ENCODE measurements at regions not wholly inside any gene's neighbourhood (a gene's known extent, or its start where the extent isn't known, plus 50 kb on each side); places are given as distances from the start of the nearest gene placed in this dataset.

DNA sequence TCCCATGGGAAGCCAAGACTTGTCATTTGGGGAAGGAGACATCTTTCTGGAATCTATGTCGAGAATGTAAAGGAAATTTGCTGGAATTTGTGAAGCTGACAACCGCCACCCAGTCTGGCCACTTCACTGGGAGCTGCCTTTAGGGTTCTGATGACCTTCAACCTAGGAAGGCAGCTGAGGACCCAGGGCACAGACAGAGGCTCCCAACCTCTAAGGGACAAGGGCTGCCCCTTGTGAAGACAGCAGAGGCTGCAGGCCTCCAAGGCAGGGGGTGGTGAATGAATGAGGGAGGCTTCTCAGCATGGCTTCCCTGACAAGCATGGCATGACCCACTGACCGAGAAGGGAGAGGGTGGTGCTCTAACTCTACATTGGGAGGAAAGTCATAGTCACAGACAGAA is 128.9 kb upstream of the ASB18 start:
- H3K27me3 ChIP-seq (ENCODE audit: low read length): no peaks in the 10 kb centered on the region
- no peaks in the 10 kb centered on the region for H3K9me3 ChIP-seq (ENCODE audit: insufficient read depth, low read length)
- H3K9ac ChIP-seq (ENCODE audit: low read length): no peak overlapping the region
- no peaks in the 10 kb centered on the region for H3K79me2 ChIP-seq (ENCODE audit: insufficient read depth, low read length)
- H3K9me2 ChIP-seq (replicated peaks; ENCODE audit: insufficient read depth, low read length): no peaks in the 10 kb centered on the region
- H3K27ac ChIP-seq (ENCODE audit: low read depth, low read length): no peak overlapping the region
- H3F3A ChIP-seq (ENCODE audit: insufficient read depth): no peaks in the 10 kb centered on the region
- no peak overlapping the region for H3K4me2 ChIP-seq (ENCODE audit: low read depth, low read length, poor library complexity, severe bottlenecking)
- no peak overlapping the region for H3K4me3 ChIP-seq (ENCODE audit: insufficient read depth, low read length, poor library complexity, severe bottlenecking)
- H4K20me1 ChIP-seq (ENCODE audit: low read depth, low read length): no peaks in the 10 kb centered on the region
- TF ChIP-seq, protein P1, sequence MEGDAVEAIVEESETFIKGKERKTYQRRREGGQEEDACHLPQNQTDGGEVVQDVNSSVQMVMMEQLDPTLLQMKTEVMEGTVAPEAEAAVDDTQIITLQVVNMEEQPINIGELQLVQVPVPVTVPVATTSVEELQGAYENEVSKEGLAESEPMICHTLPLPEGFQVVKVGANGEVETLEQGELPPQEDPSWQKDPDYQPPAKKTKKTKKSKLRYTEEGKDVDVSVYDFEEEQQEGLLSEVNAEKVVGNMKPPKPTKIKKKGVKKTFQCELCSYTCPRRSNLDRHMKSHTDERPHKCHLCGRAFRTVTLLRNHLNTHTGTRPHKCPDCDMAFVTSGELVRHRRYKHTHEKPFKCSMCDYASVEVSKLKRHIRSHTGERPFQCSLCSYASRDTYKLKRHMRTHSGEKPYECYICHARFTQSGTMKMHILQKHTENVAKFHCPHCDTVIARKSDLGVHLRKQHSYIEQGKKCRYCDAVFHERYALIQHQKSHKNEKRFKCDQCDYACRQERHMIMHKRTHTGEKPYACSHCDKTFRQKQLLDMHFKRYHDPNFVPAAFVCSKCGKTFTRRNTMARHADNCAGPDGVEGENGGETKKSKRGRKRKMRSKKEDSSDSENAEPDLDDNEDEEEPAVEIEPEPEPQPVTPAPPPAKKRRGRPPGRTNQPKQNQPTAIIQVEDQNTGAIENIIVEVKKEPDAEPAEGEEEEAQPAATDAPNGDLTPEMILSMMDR (IDR thresholded peaks at IDR 0.05; ENCODE audit: insufficient read depth, low read length, poor library complexity, severe bottlenecking): no peak
- TF ChIP-seq EZH2phosphoT487 (conservative IDR thresholded peaks at IDR 0.05; ENCODE audit: low read length): no peak
- H2AFZ ChIP-seq (ENCODE audit: low read depth, low read length, severe bottlenecking): no peak overlapping the region
- no peaks in the 10 kb centered on the region for H3K36me3 ChIP-seq (ENCODE audit: low read length)

DNA sequence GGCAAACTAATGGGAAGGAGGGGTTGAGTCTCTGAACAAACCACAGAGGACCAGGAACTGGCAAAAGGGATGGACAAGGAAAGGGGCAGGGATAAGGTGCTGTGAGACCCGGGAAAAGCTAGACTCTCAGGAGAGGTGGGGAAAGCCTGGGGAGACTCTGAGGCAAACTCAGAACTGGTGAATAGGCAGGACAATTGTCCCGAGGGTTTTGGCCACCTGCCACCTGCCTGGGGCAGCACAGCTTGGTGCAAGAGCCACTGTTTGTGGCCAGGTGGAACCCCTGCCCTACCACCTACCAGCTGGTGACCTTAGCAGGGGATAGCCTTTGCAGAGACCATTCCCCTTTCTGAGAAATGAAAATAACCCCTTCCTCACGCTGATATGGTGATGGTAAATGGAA is 129.4 kb upstream of the ASB18 start:
- H3K79me2 ChIP-seq (ENCODE audit: insufficient read depth, low read length): no peaks in the 10 kb centered on the region
- H3K36me3 ChIP-seq (ENCODE audit: low read length): no peaks in the 10 kb centered on the region
- no peaks in the 10 kb centered on the region for H4K20me1 ChIP-seq (ENCODE audit: low read depth, low read length)
- H3K9me2 ChIP-seq (replicated peaks; ENCODE audit: insufficient read depth, low read length): no peaks in the 10 kb centered on the region
- no peak overlapping the region for H2AFZ ChIP-seq (ENCODE audit: low read depth, low read length, severe bottlenecking)
- no peaks in the 10 kb centered on the region for H3K27me3 ChIP-seq (ENCODE audit: low read length)
- no peak overlapping the region for H3K9ac ChIP-seq (ENCODE audit: low read length)
- TF ChIP-seq EZH2phosphoT487 (conservative IDR thresholded peaks at IDR 0.05; ENCODE audit: low read length): no peak
- TF ChIP-seq, protein P1 (IDR thresholded peaks at IDR 0.05; ENCODE audit: insufficient read depth, low read length, poor library complexity, severe bottlenecking): no peak
- no peaks in the 10 kb centered on the region for H3K9me3 ChIP-seq (ENCODE audit: insufficient read depth, low read length)
- H3F3A ChIP-seq (ENCODE audit: insufficient read depth): no peaks in the 10 kb centered on the region
- H3K4me3 ChIP-seq (ENCODE audit: insufficient read depth, low read length, poor library complexity, severe bottlenecking): no peak overlapping the region
- no peak overlapping the region for H3K4me2 ChIP-seq (ENCODE audit: low read depth, low read length, poor library complexity, severe bottlenecking)
- no peak overlapping the region for H3K27ac ChIP-seq (ENCODE audit: low read depth, low read length)

DNA sequence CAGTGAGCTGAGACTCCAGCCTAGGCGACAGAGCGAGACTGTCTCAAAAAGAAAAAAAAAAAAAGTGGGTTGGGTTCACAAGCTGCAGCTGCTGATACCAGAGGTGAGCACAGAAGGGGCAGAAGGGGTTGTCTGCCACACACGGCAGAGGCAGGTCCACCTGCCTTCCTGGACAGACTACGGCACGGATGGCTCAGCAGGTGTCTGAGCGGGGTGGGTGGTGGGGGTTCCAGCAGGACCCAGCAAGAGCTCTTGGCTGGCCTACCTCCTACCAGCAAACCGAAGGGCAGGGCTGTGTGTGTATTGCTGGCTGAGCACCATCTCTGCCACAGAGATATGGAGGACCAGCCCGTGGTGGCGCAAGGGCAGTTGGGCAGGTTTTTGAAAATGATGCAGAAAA is 130.4 kb upstream of the ASB18 start:
- no peaks in the 10 kb centered on the region for H3K9me3 ChIP-seq (ENCODE audit: insufficient read depth, low read length)
- H3F3A ChIP-seq (ENCODE audit: insufficient read depth): no peaks in the 10 kb centered on the region
- no peaks in the 10 kb centered on the region for H3K9me2 ChIP-seq (replicated peaks; ENCODE audit: insufficient read depth, low read length)
- no peaks in the 10 kb centered on the region for H3K79me2 ChIP-seq (ENCODE audit: insufficient read depth, low read length)
- no peak overlapping the region for H2AFZ ChIP-seq (ENCODE audit: low read depth, low read length, severe bottlenecking)
- no peak overlapping the region for H3K27ac ChIP-seq (ENCODE audit: low read depth, low read length)
- H3K4me2 ChIP-seq (ENCODE audit: low read depth, low read length, poor library complexity, severe bottlenecking): no peak overlapping the region
- H4K20me1 ChIP-seq (ENCODE audit: low read depth, low read length): no peaks in the 10 kb centered on the region
- H3K4me3 ChIP-seq (ENCODE audit: insufficient read depth, low read length, poor library complexity, severe bottlenecking): no peak overlapping the region
- no peaks in the 10 kb centered on the region for H3K27me3 ChIP-seq (ENCODE audit: low read length)
- TF ChIP-seq, protein P1 (IDR thresholded peaks at IDR 0.05; ENCODE audit: insufficient read depth, low read length, poor library complexity, severe bottlenecking): no peak
- no peak for TF ChIP-seq EZH2phosphoT487 (conservative IDR thresholded peaks at IDR 0.05; ENCODE audit: low read length)
- H3K36me3 ChIP-seq (ENCODE audit: low read length): no peaks in the 10 kb centered on the region
- H3K9ac ChIP-seq (ENCODE audit: low read length): no peak overlapping the region

DNA sequence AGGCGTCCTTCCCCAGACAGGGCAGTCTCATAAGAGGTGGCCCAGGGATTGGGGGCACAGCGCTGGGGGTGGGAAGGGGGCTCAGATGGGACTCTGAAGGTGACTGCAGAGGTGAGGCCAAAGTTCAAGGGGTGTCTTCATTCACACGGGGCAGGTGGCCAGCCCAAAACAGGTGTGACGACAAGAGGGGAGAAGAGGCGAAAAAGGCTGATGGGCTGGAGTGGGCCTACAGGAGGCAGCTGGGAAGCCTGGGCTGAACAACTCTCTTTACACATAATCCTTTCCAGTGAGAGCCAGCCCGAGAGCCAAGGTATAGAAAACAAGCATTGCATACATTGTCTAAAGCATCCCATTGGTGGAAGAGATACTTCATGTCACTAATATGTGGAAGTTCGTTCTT is 130.9 kb upstream of the ASB18 start:
- Histone ChIP-seq H3K36me3 (ENCODE audit: low read length) (no peaks in the 10 kb centered on the region), H3K4me2 (ENCODE audit: low read depth, low read length, poor library complexity, severe bottlenecking) (no peak overlapping the region), H3K9me2 (replicated peaks; ENCODE audit: insufficient read depth, low read length) (no peaks in the 10 kb centered on the region), H3K79me2 (ENCODE audit: insufficient read depth, low read length) (no peaks in the 10 kb centered on the region), H3K27ac (ENCODE audit: low read depth, low read length) (no peak overlapping the region), H3K9me3 (ENCODE audit: insufficient read depth, low read length) (no peaks in the 10 kb centered on the region), H3K9ac (ENCODE audit: low read length) (no peak overlapping the region), H4K20me1 (ENCODE audit: low read depth, low read length) (no peaks in the 10 kb centered on the region), H2AFZ (ENCODE audit: low read depth, low read length, severe bottlenecking) (no peak overlapping the region), H3K4me3 (ENCODE audit: insufficient read depth, low read length, poor library complexity, severe bottlenecking) (no peak overlapping the region), H3K27me3 (ENCODE audit: low read length) (no peaks in the 10 kb centered on the region), H3F3A (ENCODE audit: insufficient read depth) (no peaks in the 10 kb centered on the region)
- TF ChIP-seq, protein P1 (IDR thresholded peaks at IDR 0.05; ENCODE audit: insufficient read depth, low read length, poor library complexity, severe bottlenecking): no peak
- no peak for TF ChIP-seq EZH2phosphoT487 (conservative IDR thresholded peaks at IDR 0.05; ENCODE audit: low read length)
